HG02973 (cell line): ENCODE measurements at regions not wholly inside any gene's neighbourhood (a gene's known extent, or its start where the extent isn't known, plus 50 kb on each side); places are given as distances from the start of the nearest gene placed in this dataset.

ENCODE experiments used
- ATAC-seq: cut with Tn5 transposase; IDR thresholded peaks from one replicate; pipeline ENCODE4 v1.9.1; 2021; ENCODE audit warnings: moderate library complexity; ENCODE audit not compliant: unreplicated experiment

DNA sequence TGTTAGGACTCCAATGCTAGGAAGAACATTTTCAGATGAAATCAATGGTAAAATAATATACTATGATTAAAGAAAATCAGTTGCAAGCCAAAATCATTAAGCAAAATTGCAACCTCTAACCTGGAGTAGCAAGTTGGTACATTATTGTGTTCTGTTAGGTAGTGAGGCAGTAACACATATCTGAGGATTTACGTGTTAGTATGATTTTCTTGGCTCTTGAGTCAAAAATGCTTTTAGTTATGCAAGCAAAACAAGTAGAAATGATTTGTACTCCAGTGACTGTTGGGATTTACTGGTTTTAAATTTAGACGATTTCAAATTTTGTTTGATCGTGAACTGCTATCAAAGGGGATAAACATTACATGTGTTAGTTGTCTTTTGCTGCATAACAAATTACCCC lies 293.0 kb upstream of the BTBD3 start:
- no peak for ATAC-seq

DNA sequence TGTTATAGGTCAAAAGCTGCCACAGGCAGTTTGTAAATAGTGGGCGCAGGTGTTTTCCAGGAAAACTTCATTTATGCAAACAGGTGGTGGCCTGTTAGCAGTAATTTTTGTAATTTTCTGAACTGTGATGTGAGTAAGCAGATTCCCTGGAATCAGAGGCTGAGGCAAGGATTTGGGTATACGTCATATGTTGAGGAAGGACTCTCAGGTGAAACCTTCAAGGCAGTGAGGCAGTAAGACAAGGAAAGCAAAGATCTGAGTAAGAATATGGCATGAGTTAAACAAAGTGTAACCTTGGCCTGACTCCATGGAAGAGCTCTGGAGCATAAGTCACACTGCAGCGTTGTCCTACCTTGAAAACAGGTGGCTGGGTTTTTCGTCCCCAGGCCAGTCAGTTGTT lies 291.1 kb upstream of the BTBD3 start:
- ATAC-seq = no peak

DNA sequence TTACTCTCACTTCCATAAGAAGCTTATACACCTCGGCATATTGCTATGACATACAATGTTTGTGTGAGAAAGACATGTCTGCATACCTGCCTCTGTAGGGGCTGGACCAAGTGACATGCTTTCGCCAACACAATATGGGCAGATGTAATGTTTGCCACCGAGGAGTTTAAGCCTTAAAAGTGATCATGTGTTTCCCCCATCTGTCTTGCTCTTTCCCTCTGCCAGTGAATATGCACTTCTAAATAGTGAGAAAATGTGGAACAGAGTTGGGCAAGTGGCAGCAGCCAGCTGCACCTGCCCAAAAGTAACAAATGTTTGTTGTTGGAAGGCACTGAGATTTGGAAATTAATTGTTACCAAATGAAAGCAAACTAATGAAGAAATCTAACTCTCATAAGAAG lies 274.8 kb upstream of the BTBD3 start:
- ATAC-seq = no peak

DNA sequence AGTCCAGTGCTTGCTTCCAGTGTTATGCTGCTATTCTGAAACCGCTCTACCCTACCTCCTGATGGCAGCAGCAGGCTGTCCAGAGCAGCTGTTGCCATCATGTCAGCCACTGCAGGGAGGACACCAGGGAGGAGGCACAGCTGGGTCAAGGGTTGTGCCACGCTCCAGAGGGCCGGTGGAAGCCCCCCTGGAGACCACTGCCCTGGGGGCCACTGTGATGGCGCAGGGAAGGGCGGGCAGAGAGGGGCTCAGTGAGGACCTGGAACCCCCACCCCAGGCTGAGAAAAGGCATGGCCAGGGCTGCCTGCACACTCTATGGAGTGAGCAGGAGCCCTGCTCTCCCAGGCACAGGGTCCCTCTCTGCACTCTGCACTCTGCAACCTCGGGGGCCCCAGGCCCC lies 271.3 kb upstream of the BTBD3 start:
- ATAC-seq = no peak

DNA sequence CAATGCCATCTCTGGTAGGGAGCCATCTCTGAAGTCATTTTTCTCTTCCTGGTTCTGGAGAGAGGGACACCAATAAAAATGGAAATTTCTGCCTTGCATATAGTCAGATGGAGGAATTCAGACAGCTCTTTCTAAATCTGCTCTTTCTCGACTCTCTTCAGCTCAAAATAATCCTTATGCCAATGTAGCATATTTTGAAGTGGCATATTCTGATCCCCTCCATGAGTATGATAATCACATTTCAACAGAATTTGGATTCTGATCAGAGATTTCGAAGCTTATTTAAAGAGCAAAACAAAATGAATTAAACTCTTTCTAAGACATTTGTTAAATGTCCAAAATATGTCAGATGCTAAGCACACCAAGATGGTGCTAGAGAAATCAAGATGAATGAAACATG lies 267.1 kb upstream of the BTBD3 start:
- no peak for ATAC-seq

DNA sequence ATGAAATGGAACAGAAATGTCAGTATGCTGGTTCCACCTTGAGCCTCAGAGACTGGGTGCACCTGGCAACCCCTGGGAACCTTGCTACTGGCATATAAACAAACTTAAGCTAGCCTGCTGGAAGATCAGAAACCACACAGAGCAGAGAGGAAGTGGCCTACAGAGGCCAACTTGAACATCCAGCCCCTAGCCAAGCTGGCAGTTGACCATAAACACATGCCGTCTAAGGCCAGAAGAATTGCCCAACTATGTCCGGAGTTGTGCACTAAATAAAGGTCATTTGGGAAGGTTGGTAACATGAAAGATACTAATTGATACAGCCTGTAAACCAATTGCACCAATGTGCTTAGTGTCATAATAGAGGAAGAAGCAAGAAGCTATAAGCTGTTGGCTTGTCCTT lies 266.6 kb upstream of the BTBD3 start:
- ATAC-seq = no peak

DNA sequence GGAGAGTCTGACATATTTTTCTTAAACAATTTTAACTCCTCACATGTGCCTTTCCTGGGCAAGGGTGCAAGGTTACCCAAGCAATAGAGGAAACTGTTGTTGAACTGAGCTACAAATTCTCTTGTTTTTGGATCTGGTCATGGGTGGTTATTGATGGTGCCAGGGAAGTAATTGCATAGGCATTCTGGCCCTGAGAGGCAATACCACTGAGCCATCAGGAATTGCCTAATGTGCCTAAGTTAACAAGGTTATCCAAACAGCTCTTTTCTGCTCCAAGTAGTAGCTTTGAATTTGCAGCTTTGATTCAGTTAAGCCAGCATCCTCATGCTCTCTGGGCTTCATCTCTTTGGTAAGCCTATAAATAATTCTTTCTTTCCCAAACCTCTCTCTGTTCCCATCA lies 266.0 kb upstream of the BTBD3 start:
- no peak for ATAC-seq

DNA sequence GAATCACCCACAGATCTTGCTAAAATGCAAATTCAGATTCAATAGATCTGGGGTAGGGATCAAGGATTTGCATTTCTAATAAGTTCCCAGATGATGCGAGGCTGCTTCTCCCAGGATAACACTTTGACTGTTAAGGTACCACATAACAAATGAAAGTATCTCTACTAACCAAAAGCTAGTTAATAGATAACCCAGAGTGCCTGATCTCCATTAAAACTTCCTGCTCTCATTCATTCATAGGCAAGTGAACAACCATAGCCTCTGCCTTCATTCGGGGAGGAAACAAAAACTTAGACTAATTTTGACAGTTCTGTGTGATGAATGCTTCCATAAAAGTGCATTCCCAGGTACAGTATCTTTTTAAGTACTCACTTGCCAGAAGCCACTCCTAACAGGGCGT lies 265.6 kb upstream of the BTBD3 start:
- ATAC-seq = no peak

DNA sequence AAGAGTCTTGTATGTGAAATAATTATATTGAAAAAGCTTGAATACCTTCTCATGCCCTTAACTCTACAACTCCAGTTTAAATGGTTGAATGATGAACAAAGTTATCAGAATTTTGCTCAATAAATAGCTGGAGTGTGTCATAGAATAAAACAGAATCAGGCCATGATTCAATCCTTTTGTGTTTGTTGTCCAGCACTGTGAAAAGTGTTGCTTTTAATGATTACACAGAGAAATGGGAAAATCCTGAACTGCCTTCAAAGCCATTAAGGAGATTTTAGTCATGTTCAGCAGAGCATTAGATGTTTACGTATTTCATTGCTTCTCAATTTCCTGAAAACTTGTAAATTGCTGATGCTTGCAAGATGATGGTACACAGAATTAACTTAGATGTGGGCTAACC lies 262.9 kb upstream of the BTBD3 start:
- ATAC-seq = no peak

DNA sequence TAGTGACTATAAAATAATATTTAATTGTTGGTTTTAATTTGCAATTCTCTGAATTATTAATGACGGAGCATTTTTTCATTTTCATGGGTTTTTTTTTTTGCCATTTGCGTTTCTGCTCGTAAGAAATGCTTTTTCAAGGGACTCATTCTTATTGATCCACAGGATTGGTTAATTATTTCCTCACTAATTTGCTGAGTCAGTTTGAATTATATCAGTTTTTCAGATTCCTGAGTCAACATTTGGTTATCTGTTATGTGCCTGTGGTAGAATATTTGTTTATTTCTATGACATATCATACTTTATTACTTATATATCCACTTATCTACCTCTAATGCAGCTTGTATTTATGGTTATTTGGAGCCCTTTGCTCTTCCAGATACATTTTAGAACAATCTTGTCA lies 257.0 kb upstream of the BTBD3 start:
- no peak for ATAC-seq

DNA sequence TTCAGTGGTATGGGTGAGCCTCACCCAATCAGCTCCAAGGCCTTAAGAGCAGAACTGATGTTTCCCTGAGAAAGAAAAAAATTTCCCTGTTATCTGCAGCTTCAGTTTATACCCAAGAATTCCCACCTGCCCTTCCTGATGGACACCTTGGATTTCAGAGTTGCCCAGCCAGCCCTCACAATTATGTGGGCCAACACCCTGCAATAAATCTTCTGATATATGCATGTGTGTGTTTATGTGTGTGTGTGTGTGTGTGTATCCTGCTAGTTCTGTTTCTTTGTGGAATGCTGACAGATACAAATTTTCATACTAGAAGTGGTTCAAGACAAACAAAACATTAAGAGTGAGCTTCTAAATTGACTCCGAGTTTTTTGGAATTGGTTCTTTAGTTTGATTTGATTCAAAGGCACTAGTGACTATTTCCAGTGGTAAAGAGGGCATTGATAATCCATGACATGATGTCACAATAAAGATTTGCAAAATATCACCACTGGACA lies 246.6 kb upstream of the BTBD3 start:
- no peak for ATAC-seq

DNA sequence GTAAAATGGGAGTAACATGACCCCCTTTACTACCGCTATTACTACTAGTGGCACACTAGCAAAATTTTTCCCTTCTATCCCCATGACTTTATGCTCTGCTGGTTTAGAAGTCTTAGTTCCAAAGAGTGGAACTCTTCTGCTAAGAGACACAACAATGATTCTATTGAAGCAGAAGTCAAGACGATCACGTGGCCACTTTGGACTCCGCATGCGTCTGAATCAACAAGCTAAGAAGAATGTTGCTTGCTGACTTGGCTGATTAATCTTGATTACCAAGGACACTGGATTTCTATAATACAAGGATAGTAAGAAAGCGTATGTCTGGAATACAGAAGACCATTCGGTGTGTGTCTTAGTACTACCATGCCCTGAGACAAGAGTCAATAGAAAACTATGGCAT lies 244.7 kb upstream of the BTBD3 start:
- no peak for ATAC-seq

DNA sequence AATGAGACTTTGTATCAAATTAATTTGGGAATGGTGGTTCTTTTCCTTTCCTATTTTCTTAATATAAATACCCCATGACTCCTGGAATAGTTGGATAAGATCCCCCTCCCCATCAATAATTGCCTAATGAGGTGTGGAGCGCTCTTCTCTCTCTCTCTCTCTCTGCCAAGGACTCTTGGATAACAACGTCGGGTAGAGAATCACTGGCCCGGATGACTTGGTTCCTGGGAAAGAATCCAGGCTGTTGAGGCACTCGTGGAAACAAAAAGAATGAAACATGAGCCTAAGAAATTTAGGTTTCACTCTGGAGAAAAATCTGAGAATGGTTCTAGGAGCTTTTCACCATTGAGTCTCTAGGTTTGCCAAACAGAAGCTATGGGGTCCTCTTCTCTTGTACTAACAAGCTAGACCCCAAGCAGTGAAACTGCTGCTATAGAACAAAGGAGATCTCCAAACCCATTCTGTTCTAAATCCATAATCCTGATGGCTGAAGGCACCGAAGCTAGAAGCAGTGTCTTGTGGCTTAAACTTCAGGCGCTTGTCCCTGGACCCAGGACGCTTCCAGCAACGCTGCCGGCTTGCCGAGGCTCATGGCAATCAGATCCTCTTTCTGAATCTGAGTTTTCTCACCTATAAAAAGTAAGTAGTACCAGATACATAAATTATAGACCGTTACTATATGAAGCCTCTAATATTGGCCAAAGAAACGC lies 241.6 kb upstream of the BTBD3 start:
- ATAC-seq = no peak

DNA sequence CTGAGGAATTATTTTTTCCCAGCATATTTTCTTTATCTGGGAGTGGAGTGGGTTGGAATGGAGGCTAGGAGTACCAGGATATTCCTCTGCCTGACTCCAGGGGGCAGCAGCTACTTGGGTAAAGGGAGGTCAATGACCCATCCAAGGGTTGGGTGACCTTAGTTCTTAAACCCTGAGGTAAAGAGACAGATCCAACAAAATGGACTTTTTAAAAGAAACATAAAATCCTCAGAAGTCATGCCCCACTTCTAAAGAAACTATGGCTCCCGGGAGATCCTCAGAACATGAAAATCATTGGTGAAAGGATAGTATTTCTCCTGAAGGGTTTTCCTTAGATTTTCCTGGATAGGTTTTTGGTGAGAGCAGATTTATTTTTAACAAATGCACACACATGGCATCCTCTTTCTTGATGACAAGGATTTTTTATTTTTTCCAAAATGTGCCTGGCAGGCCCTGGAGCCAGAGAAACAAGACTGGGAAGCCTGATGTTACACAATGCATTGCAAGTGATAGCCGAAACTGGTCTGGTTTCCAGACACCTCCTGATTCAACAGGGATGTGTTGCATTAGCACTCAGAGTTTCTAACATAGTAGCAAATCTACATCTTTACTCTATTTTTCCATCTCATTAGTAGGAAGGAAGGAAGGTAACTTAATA lies 240.9 kb upstream of the BTBD3 start:
- no peak for ATAC-seq

DNA sequence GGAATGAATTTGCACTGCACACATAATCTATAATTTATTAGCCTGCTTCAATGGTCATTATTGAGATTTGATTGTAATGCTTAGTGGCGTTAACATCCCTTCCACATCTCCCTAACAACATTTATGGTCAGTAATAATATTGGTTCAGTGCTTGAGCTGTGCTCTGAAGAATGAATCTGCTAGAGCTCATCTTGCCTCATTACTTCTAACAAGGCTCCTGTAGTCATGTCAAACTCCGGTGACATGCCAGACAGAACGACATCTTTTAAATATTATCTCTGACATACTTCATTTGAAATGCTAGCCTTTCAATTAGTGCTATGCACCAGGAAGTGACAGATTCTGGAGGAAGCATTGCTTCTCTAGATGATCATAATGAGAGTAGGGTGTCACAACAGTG lies 240.3 kb upstream of the BTBD3 start:
- ATAC-seq = no peak

DNA sequence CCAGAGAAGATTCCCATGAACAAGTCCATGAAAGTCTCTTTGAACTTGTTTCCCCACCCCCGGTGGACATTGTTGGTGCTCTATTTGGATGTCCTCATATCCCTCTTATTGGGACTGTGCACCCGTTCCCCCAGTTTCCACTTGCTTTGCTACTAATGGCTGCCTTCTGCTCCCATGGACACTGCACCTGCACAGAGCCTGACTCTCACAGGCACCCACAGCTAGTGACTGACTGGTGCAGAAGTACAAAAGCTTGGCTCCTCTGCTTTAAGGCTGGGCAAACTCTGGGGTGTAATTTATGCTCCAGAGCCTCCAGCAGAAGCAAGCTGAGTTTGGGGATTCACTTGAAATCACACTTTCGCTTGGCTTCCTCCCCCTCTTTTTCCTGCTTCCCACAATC lies 239.9 kb upstream of the BTBD3 start:
- ATAC-seq = no peak

DNA sequence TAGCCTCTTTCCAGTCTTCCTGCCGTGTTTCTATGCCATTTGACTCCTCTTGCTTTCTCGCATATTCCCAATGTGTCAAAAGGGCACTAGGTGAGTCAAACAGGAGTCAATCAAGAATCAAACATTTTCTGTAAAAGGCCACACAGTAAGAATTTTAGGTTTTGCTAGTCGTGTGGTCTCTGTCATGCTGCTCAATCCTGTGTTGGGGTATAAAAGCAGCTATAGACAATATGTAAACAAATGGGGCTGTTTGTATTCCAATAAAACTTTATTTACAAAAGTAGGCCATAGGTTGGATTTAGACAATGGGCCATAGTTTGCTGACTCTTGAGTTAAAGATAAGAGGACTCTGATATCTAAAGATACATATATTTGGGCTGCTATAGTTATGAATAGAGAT lies 235.4 kb upstream of the BTBD3 start:
- no peak for ATAC-seq

DNA sequence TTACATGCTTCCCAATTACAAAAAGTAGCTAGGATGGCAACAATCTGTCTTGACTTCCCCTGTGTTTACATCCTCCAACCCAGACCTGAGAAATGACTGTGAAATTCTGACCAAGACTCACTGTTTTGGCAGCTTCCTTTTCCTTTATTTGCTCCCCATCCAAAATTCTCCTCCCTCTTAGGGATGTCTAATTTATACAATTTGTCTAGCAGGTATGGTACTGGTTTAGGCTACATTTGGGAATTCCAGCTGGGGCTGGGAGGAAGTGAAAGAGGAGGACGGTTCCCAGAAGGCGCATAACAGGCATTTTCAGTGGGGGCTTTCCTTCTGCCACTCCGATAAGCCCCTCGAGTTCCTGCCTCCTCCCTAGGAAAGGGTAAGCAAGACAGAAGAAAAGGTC lies 231.5 kb upstream of the BTBD3 start:
- no peak for ATAC-seq

DNA sequence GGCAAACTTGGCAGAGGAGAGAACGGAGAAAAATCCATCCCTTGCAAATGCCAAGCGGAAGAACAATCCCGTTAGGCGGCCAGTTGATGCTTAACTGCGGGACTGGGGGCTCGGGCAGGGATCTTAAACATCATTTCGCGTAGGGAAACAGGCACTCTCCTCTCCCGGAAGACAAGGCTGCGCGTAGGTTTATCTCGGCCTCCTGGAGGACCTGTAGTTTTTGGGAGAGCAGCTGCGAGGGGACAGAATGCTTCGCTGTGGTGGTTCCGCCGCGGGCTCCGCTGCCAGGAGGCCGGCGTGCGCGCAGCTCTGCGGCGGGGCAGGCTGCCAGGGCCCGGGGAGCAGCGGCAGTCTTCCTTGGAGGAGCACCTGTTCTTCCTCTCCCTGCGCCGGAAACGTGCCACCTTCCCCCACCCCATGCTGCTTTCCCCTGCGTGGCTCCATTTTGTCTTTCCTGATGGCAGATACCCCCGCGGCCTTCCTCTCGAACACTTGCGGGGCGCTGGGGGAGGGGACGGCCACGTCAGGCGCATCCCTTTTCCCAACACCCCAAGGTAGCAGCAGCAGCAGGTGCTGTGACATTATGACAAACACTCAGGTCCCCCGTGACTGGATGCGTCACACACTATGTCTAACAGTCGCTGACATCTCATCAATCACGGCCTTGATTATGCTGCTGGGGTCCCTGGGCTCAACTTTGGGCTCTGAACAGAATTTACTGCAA lies 230.7 kb upstream of the BTBD3 start:
- no peak for ATAC-seq

DNA sequence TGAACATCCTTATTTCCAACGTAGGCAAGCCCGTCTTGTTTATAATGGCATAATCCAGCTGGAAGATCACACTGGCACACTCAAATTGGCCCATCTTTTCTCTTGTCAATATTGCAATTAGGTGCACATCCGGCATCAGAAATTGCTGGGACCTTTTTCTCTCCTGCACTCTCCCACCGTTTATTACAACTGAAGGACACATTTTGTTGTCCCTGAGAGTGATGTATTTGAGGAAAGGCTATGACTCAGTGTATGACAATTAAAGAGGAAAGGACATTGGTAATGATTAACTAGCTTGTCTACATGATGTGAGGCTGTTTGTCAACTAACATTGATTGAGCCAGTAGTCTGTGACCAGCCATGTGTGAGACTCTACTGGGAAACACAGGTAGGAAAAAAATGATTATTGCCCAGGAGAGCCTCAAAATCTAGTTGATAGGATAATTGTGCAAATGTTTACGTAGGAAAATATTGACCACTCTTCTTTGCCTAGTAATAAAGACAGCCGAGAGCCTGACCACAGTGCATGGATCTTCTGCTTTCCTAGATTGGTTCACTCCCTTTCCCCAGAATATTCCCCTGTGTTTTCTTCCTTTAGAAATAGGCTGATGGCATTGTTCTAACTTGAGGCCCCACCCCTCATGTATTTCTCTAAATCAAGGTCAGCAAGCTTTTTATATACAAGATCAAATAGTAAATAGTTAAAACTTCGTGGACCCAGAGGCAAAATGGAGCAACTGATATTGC lies 230.0 kb upstream of the BTBD3 start:
- ATAC-seq = no peak

DNA sequence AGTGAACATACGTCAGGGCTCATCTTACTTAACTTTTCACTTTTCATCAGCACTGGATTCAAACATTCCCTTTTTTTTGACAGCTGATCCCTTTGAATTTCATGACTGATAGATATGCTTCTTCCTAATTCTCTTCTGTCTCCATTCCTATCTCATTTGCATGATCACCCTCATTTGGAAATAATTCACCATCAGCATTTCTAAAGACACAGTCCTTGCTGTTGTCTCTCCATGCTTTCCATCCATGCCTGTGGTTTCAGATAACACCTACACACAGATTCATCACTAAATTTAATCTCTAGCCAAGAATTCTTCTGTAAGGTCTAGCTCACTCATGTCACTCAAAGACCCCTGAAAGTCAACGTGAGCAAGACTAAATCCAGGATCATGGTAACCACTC lies 228.4 kb upstream of the BTBD3 start:
- no peak for ATAC-seq

DNA sequence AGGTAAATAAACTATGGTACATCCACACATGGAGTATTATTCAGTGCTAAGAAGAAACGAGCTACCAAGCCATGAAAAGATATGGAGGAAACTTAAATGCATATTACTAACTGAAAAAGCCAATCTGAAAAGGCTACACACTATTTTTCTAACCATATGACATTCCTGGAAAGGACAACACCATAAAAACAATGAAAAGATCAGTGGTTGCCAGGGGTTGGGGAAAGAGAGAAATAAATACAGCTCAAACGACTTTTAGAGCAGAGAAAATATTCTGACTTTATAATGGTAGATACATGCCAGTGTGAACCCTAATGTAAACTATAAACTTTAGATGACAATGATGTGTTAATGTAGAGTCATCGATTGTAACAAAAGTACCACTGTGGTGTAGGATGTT lies 225.9 kb upstream of the BTBD3 start:
- ATAC-seq = no peak
